Endothelial cell of umbilical vein (primary cell): ENCODE measurements at regions not wholly inside any gene's neighbourhood (a gene's known extent, or its start where the extent isn't known, plus 50 kb on each side); places are given as distances from the start of the nearest gene placed in this dataset.

ENCODE experiments used
- CTCF ChIP-seq, 2 donors: IDR thresholded peaks; 1 replicate in 1 of 2; 2 replicates in 1 of 2; pipeline ENCODE4 v1.5.1; 2011; ENCODE audit warnings: low read length in 2 of 2, mild to moderate bottlenecking in 2 of 2, moderate library complexity in 2 of 2, control low read depth in 1 of 2, inconsistent platforms in 1 of 2, low read depth in 1 of 2; ENCODE audit not compliant: insufficient read depth in 1 of 2; ENCODE audit errors: extremely low read depth in 1 of 2
- FOS ChIP-seq: IDR thresholded peaks from 2 replicates; pipeline ENCODE4 v1.6.1; 2011; ENCODE audit warnings: mild to moderate bottlenecking, low read length, moderate library complexity, borderline replicate concordance; ENCODE audit not compliant: insufficient read depth
- GATA2 ChIP-seq: IDR thresholded peaks from 2 replicates; pipeline ENCODE4 v1.7.0; 2011; ENCODE audit warnings: low read depth, mild to moderate bottlenecking, moderate library complexity, mixed read lengths, low read length; ENCODE audit not compliant: insufficient read length, insufficient read depth
- POLR2A ChIP-seq: IDR thresholded peaks from 2 replicates; pipeline ENCODE4 v1.6.1; 2012; ENCODE audit warnings: low read depth, mild to moderate bottlenecking, control low read depth, low read length
- POLR2AphosphoS5 ChIP-seq: IDR thresholded peaks from 2 replicates; pipeline ENCODE4 v1.6.1; 2012; ENCODE audit warnings: low read depth, mild to moderate bottlenecking, control low read depth, low read length, moderate library complexity; ENCODE audit not compliant: insufficient read depth

- TF ChIP-seq GATA2 (no peak), CTCF (IDR thresholded peaks at IDR 0.05; ENCODE audit: extremely low read depth in 1 of 2, insufficient read depth in 1 of 2, low read depth in 1 of 2, low read length in 2 of 2) (no peak), POLR2A (no peak), POLR2AphosphoS5 (no peak), FOS (no peak)
These were observed 238.2 kb downstream of the FAT3 start for GRCh38 chr11:92462821-92463220.
